Gastrocnemius medialis (tissue), 4 donors: ENCODE measurements at regions not wholly inside any gene's neighbourhood (a gene's known extent, or its start where the extent isn't known, plus 50 kb on each side); places are given as distances from the start of the nearest gene placed in this dataset.

ENCODE experiments used
- ATAC-seq, 2 donors: fragments of 150-250 bp; one replicate each; pipeline ENCODE4 v1.9.1; 2016
- DNase-seq, 2 donors: peaks; one replicate each; pipeline ENCODE4 v3.0.0-alpha.2; 2019
- H3K27ac ChIP-seq, 4 donors: fragments of 200-600 bp; sonication (generic); 1 replicate in 1 of 4; 2 replicates in 3 of 4; pipeline ENCODE4 v1.5.1; 2016 to 2018; ENCODE audit warnings: mild to moderate bottlenecking in 2 of 4, moderate library complexity in 1 of 4
- H3K27me3 ChIP-seq, 3 donors: fragments of 200-600 bp; sonication (generic) in 2 of 3; 1 replicate in 1 of 3; 2 replicates in 2 of 3; pipeline versions ENCODE4 v1.5.1 to v1.6.0; 2016 to 2019; ENCODE audit warnings: mild to moderate bottlenecking in 1 of 3, moderate library complexity in 1 of 3
- H3K36me3 ChIP-seq, 2 donors: fragments of 200-600 bp; sonication (generic) in 1 of 2; one replicate each; pipeline ENCODE4 v1.5.1; 2017 to 2018
- H3K4me1 ChIP-seq, 2 donors: fragments of 200-600 bp; sonication (generic) in 1 of 2; one replicate each; pipeline ENCODE4 v1.5.1; 2016 to 2017; ENCODE audit warnings: mild to moderate bottlenecking in 2 of 2
- H3K4me3 ChIP-seq, 4 donors: fragments of 200-600 bp; sonication (generic) in 3 of 4; 1 replicate in 1 of 4; 2 replicates in 3 of 4; pipeline ENCODE4 v1.5.1; 2016 to 2019; ENCODE audit warnings: mild to moderate bottlenecking in 2 of 4
- H3K9me3 ChIP-seq, 3 donors: fragments of 200-600 bp; sonication (generic) in 2 of 3; 1 replicate in 1 of 3; 2 replicates in 2 of 3; pipeline ENCODE4 v1.5.1; 2016 to 2019
- POLR2A ChIP-seq, 2 donors: fragments of 450-650 bp; IDR thresholded peaks; one replicate each; pipeline ENCODE4 v1.6.1; 2017; ENCODE audit warnings: antibody characterized with exemption in 2 of 2, mild to moderate bottlenecking in 2 of 2, moderate library complexity in 2 of 2
- in situ Hi-C, 4 donors: fragments of 200-750 bp; cut with MboI; loops; one replicate each; pipeline versions ENCODE4 v1.15.0 to v1.8.0; 2017; ENCODE audit warnings: low sequenced_read_pairs in 4 of 4
- intact Hi-C: fragments of 100-400 bp; cut with DNase I; formaldehyde crosslinking; loops from one replicate; pipeline ENCODE4 v1.15.1; 2023; ENCODE audit warnings: low total_unique reads
- TF ChIP-seq, protein P1 (sequence below), 5 experiments: fragments of 450-650 bp in 3 of 5; fragments of 200-600 bp in 2 of 5; sonication (generic) in 2 of 5; IDR thresholded peaks in 4 of 5; conservative IDR thresholded peaks in 1 of 5; 1 replicate in 4 of 5; 2 replicates in 1 of 5; pipeline ENCODE4 v1.5.1; 2016 to 2019; ENCODE audit warnings: antibody characterized with exemption in 5 of 5, mild to moderate bottlenecking in 3 of 5, moderate library complexity in 3 of 5

- no peak for ATAC-seq
- intact Hi-C loops (no loop called here), in situ Hi-C loops (no loop called here)
- Histone ChIP-seq H3K27me3 (no peaks in the 10 kb centered on the region), H3K36me3 (no peaks in the 10 kb centered on the region), H3K4me1 (no peaks in the 10 kb centered on the region), H3K27ac (no peak overlapping the region), H3K9me3 (no peaks in the 10 kb centered on the region), H3K4me3 (no peak overlapping the region)
- TF ChIP-seq POLR2A (IDR thresholded peaks at IDR 0.05) = no peak
- TF ChIP-seq, protein P1, sequence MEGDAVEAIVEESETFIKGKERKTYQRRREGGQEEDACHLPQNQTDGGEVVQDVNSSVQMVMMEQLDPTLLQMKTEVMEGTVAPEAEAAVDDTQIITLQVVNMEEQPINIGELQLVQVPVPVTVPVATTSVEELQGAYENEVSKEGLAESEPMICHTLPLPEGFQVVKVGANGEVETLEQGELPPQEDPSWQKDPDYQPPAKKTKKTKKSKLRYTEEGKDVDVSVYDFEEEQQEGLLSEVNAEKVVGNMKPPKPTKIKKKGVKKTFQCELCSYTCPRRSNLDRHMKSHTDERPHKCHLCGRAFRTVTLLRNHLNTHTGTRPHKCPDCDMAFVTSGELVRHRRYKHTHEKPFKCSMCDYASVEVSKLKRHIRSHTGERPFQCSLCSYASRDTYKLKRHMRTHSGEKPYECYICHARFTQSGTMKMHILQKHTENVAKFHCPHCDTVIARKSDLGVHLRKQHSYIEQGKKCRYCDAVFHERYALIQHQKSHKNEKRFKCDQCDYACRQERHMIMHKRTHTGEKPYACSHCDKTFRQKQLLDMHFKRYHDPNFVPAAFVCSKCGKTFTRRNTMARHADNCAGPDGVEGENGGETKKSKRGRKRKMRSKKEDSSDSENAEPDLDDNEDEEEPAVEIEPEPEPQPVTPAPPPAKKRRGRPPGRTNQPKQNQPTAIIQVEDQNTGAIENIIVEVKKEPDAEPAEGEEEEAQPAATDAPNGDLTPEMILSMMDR (IDR thresholded peaks at IDR 0.05 in 4 of 5, conservative IDR thresholded peaks at IDR 0.05 in 1 of 5) = no peak
- DNase-seq = no peak
Observed at GRCh38 chr18:40243607-40244006, 1711.4 kb upstream of the PIK3C3 start.

GRCh38 chr18:40235836-40236235 is 1719.2 kb upstream of the PIK3C3 start:
- intact Hi-C loops (no loop called here), in situ Hi-C loops (no loop called here)
- no peak for TF ChIP-seq POLR2A (IDR thresholded peaks at IDR 0.05)
- Histone ChIP-seq H3K36me3 (no peaks in the 10 kb centered on the region), H3K4me3 (no peak overlapping the region), H3K27ac (no peak overlapping the region), H3K4me1 (no peaks in the 10 kb centered on the region), H3K9me3 (no peaks in the 10 kb centered on the region), H3K27me3 (no peaks in the 10 kb centered on the region)
- DNase-seq (no peak), ATAC-seq (no peak)

GRCh38 chr18:40235323-40235722 is 1719.7 kb upstream of the PIK3C3 start:
- Histone ChIP-seq H3K4me3 (no peak overlapping the region), H3K27me3 (no peaks in the 10 kb centered on the region), H3K36me3 (no peaks in the 10 kb centered on the region), H3K9me3 (no peaks in the 10 kb centered on the region), H3K4me1 (no peaks in the 10 kb centered on the region), H3K27ac (no peak overlapping the region)
- intact Hi-C loops = no loop called here
- TF ChIP-seq POLR2A (IDR thresholded peaks at IDR 0.05) = no peak
- TF ChIP-seq, protein P1 (IDR thresholded peaks at IDR 0.05 in 4 of 5, conservative IDR thresholded peaks at IDR 0.05 in 1 of 5) = no peak
- in situ Hi-C loops = no loop called here
- ATAC-seq = no peak
- no peak for DNase-seq

DNA sequence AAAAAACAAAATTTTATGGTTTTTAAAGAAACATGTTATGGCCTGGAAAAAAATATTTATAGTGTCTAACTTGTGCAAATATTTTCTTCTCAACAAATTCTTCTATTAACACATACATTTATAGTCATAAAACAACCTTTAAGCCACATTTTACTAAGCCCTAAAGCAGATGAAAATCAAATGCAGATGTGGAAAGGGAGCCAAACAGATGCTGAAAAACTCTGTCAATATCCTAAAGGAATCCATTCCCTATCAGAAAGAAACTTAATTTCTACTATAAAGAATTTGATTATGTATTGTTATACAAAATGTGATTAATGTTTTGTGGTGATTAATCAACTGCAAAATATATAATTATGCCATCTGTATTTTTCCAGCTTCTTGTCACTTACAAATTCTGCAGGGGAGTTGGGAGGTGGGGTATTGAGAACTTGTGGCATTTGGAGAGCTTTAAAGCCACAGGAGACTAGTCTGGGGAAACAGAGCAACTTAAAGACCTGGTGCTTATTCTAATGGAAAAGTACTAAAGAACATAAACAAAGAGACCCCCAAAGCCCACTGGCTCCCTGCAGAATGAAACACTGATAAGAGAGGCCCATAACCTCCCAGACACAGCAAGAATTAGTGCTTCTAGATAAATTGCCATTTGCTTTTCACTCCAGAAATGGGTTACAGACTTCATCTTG is 1721.0 kb upstream of the PIK3C3 start:
- Histone ChIP-seq H3K9me3 (no peaks in the 10 kb centered on the region), H3K27me3 (no peaks in the 10 kb centered on the region), H3K27ac (no peak overlapping the region), H3K4me1 (no peaks in the 10 kb centered on the region), H3K4me3 (no peak overlapping the region), H3K36me3 (no peaks in the 10 kb centered on the region)
- DNase-seq (no peak), ATAC-seq (no peak)
- intact Hi-C loops = no loop called here
- in situ Hi-C loops = no loop called here
- TF ChIP-seq POLR2A (IDR thresholded peaks at IDR 0.05) = no peak
- TF ChIP-seq, protein P1 (IDR thresholded peaks at IDR 0.05 in 4 of 5, conservative IDR thresholded peaks at IDR 0.05 in 1 of 5) = no peak

DNA sequence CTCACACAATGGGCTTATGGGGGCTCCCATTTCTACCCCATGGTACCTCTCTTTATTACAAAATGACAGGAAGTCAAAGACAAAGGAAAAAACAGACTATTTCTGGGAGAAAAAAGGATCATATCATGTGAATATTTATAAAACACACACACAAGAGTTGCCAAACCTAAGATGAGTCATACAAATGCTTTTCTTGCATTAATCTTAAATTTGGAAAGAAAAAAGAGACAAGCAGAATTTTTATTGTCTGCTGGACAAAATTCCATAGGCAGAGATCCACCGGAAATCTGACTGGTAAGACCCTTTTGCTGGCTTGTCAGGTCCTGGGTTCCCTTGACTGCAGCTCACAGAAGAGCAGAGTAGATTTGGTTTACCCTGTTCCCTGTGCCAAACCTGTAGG is 1732.3 kb upstream of the PIK3C3 start:
- in situ Hi-C loops (loop anchor here in 1 of 4 donors (25.0 kb wide), 1 partner anchor 90 kb away; no protein-coding TSS in a partner anchor), intact Hi-C loops (no loop called here)
- ATAC-seq = no peak
- Histone ChIP-seq H3K4me1 (no peaks in the 10 kb centered on the region), H3K36me3 (no peaks in the 10 kb centered on the region), H3K4me3 (no peak overlapping the region), H3K27ac (no peak overlapping the region), H3K9me3 (no peaks in the 10 kb centered on the region), H3K27me3 (no peaks in the 10 kb centered on the region)
- DNase-seq = no peak
- TF ChIP-seq POLR2A (IDR thresholded peaks at IDR 0.05) = no peak
- TF ChIP-seq, protein P1 (IDR thresholded peaks at IDR 0.05 in 4 of 5, conservative IDR thresholded peaks at IDR 0.05 in 1 of 5) = no peak
